Heart left ventricle (tissue), 13 donors: ENCODE measurements at regions not wholly inside any gene's neighbourhood (a gene's known extent, or its start where the extent isn't known, plus 50 kb on each side); places are given as distances from the start of the nearest gene placed in this dataset.

Experiments
- CTCF ChIP-seq, 12 donors: fragments of 200-600 bp; sonication (generic) in 4 of 12; IDR thresholded peaks; one replicate each; pipeline versions ENCODE4 v1.5.0 to v1.8.0; 2018 to 2022; ENCODE audit warnings: antibody characterized with exemption in 12 of 12, mild to moderate bottlenecking in 5 of 12
- POLR2A ChIP-seq, 2 donors: fragments of 450-650 bp; IDR thresholded peaks; one replicate each; pipeline ENCODE4 v1.6.1; 2017; ENCODE audit warnings: antibody characterized with exemption in 2 of 2, mild to moderate bottlenecking in 2 of 2, moderate library complexity in 2 of 2
- donor health status: ischemic (EF 13 %, LVEDD 7.1; RV severe dilation, severe dysfunction).
- donor health status: DM: no; HTN: yes; CAD: no.
- donor health status: DM: no; HTN: no; CAD: no.
- donor health status: ischemic (EF 25% LVEDD 6.9; RV normal size, moderate dysfunction).
- donor health status: ischemic (EF 25% LVEDD 5.7; RV mildly dilated, moderate dysfunction).
- donor health status: ischemic (EF 35%, LVEDD 5.7; RV mildly dilated, moderate dysfunction).
- donor health status: nonischemic (EF 11% LVEDD 7.7; RV severe dilation, severe dysfunction).
- donor health status: DM: yes; HTN: yes; CAD: no.
- donor health status: PGD.
- donor health status: ischemic (EF 29% LVEDD 5.4; RV normal size, mild dysfunction).
- donor health status: nonischemic (EF 23%, LVEDD 6.1; RV moderate dilation, normal function).

- no peak for TF ChIP-seq POLR2A (IDR thresholded peaks at IDR 0.05)
- TF ChIP-seq CTCF (IDR thresholded peaks at IDR 0.05) = no peak
Observed at GRCh38 chr18:71352618-71353017, 1063.8 kb downstream of the SOCS6 start.
